Activated CD4-positive, alpha-beta T cell treated with anti-CD3 and anti-CD28 coated beads for 4 hours (primary cell): ENCODE measurements at regions not wholly inside any gene's neighbourhood (a gene's known extent, or its start where the extent isn't known, plus 50 kb on each side); places are given as distances from the start of the nearest gene placed in this dataset.

Experiments used
- DNase-seq, 2 donors: peaks; one replicate each; pipeline ENCODE4 v3.0.0-alpha.2; 2020

GRCh38 chr13:78777396-78777795 lies 118.4 kb upstream of the OBI1 start:
- DNase-seq: no peak

GRCh38 chr13:78772933-78773332 lies 114.0 kb upstream of the OBI1 start:
- DNase-seq: no peak

GRCh38 chr13:78770601-78771000 lies 111.6 kb upstream of the OBI1 start:
- no peak for DNase-seq

DNA sequence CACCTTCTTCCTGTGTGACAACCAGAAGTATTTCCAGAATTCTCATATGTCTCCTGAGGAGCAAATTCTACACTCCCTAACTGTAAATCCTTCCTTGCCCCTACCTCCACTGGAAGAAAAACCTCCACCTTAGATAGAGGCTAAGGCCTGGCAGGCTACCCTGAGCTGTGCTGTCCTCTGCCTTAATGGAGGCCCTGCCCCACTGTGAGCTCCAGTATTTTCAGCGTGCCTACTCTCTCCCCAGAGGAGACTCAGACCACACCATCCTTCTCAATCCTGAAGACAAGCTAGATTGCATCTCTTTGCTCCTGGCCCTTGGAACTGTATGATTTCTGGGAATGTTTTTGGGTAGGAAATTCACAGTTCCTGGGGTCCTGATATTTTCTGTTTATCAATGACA lies 110.0 kb upstream of the OBI1 start:
- no peak for DNase-seq

DNA sequence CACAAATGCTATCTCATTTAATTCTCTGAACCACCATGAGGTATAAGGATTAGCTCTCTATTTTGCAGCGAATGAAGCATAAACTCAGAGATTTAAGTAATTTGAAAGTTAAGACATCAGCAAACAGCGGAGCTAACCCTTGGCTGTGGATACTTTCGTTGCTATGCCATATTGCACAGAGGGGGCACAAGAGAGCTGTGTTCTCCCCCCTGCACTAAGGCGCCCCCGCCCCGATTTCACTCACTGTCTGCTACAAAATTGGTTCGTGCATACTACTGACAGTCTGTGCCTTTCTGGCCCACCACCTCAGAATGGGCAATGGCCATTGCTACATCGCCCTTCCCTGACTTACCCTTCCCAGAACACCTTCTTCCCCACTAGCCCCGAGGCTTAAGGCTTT lies 105.7 kb upstream of the OBI1 start:
- no peak for DNase-seq

- DNase-seq: no peak
Observed at GRCh38 chr13:78762825-78763224, 103.9 kb upstream of the OBI1 start.

- no peak for DNase-seq
Observed at GRCh38 chr13:78759704-78760103, 100.7 kb upstream of the OBI1 start.

- DNase-seq: no peak
Observed at GRCh38 chr13:78758549-78758948, 99.6 kb upstream of the OBI1 start.

DNA sequence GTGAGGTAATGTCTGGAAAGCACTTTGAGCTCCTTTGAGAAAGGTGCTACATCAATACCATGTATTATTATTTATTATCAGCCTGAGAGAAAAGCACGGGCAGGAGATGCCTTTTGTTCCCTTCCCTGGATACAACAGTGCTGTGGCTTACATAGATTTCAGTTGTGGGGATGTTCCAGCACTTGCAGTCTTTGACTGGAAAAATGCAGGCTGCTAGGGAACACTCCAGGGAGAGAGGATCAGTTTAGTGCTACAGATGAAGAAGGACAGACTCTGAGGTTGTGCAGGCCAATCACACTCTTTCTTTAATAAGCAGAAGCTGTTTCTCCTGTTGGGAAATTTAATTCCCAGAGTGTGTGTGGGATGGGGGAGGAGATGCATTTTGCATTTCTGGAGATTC lies 94.5 kb upstream of the OBI1 start:
- no peak for DNase-seq

GRCh38 chr13:78750735-78751134 lies 91.8 kb upstream of the OBI1 start:
- no peak for DNase-seq

DNA sequence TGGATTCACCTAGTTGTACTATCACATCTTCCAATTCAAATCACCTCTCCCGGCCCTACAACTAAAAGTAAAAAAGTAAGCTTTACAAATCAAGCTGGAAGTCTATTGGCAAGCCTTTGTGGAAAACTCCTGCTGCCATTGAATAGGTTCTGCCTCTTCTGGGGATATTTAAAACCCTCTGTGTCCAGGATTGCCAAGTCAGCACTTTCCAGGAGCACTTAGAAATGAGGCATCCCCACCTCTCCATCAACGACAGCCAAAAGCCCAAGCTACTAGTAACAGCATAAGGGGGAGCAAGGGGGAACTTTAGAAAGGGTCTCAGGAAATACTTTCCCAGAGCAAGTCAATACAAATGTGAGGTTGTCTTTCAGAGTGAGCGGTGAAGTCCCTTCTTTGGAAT lies 85.0 kb upstream of the OBI1 start:
- no peak for DNase-seq

DNA sequence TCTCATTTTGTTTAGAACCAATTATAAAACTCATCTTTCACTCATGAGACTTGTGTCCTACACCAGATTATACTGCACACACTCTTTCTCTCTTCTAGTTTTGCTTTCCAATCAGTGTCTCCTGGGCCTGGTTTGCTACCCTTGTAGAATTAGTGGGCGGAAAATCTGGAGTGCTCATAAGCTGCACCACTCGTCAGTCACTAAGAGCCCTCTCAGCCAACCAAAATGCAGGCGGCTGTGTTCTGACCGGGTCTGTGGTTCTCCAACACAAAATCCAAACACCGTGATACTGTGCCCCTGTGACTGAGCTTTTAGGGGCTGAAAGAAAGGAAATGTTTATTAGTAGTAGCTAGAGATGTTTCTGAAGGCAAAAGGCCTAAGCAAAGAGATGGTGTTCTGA lies 83.7 kb upstream of the OBI1 start:
- DNase-seq: no peak

DNA sequence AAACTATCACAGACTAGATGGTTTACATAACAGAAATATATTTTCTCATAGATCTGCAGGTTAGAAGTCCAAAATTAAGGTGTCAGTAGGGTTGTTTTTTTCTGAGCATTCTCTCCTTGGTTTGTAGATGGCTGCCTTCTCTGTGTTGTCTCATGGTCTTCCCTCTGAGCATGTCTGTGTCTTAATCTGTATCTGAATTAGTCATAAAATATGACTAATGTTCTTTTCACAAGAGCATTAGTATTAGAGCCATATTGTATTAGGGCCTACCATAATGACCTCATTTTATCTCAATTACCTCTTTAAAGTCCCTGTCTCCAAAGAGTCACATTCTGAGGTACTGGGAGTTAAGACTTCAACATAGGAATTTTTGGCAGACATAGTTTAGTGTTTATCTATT lies 77.2 kb upstream of the OBI1 start:
- DNase-seq: no peak

DNA sequence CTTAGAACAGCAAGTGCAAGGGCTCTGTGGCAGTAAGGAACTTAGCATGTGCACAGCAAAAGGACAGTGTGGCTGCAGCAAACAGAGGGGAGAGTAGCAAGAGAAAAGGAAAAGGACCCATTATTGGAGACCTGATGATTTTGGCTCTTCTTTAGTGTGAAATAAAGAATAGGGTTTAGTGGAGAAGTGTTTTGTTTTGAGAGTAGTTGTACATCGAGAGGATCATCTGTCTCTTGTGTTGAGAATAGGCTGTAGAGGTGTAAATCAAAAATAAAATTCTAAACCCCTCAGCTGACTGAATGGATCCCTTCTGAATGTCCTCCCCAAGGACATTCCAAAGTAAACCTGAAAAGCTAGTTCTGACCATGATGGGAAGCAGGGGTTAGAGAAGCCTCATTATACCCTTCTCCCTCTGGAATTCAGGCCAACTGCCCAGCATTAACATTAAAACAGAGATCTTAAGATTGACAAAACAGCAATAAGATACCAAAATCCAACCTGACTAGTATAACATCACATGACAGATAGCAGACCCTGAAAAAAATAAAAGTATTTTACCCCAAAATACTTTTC lies 73.6 kb upstream of the OBI1 start:
- no peak for DNase-seq

DNA sequence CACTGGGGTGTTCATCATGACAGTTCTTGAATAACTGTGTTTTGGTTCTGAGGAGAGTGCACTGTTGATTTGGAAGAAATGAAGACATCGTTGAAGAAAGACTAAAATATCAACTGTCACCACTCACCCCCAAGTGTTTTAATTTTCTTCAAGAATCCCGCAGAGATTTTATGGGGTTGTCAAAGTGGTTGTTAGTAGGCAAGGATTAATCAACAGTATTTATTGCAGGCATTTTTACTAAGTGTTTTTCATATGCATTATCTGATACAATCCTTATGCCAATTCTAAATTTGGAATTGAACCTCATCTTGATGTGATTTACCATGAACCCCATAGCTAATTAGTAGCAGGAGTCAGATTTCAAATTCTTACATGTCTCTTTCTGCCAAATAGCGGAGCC lies 63.7 kb upstream of the OBI1 start:
- DNase-seq: no peak

DNA sequence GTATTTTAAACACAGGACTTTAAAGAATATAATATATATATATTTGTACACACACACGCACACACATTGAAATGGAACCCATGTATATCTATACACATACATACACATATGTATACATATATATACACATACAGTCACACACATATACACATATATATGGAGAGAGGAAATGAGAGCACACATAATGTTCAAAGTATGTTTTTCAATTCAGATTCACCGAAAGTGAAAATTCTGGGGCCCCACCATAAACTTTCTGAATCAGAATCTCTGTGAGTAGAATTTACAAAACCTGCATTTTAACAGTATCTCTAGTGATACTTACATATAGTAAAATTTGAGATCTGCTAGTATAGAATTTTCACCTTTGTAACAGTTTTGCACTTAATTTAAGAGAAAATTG lies 60.4 kb upstream of the OBI1 start:
- no peak for DNase-seq

GRCh38 chr13:78714717-78715116 lies 55.8 kb upstream of the OBI1 start:
- no peak for DNase-seq

DNA sequence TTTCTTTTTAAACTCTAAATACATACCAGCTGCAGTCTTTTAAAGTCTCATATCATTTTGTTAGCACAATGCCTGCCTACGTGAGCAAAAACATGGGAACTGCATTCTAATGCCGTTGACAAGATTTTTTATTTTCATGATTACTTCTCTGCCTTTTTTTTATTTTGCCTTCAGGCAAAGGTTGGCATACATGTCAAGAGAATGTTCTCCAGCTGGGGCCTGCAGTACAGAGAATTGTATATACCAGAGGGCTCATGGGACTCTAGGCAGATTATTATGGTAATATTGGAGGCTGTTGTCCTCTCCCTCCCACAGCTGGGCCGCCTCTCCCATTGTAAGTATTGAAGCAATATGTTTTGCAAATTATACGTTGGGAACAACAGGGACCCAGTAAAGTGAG lies 53.9 kb upstream of the OBI1 start:
- no peak for DNase-seq

- no peak for DNase-seq
Observed at GRCh38 chr13:78709028-78709427, 50.1 kb upstream of the OBI1 start.
